ENCODE measurements at regions not wholly inside any gene's neighbourhood (a gene's known extent, or its start where the extent isn't known, plus 50 kb on each side); places are given as distances from the start of the nearest gene placed in this dataset.

DNA sequence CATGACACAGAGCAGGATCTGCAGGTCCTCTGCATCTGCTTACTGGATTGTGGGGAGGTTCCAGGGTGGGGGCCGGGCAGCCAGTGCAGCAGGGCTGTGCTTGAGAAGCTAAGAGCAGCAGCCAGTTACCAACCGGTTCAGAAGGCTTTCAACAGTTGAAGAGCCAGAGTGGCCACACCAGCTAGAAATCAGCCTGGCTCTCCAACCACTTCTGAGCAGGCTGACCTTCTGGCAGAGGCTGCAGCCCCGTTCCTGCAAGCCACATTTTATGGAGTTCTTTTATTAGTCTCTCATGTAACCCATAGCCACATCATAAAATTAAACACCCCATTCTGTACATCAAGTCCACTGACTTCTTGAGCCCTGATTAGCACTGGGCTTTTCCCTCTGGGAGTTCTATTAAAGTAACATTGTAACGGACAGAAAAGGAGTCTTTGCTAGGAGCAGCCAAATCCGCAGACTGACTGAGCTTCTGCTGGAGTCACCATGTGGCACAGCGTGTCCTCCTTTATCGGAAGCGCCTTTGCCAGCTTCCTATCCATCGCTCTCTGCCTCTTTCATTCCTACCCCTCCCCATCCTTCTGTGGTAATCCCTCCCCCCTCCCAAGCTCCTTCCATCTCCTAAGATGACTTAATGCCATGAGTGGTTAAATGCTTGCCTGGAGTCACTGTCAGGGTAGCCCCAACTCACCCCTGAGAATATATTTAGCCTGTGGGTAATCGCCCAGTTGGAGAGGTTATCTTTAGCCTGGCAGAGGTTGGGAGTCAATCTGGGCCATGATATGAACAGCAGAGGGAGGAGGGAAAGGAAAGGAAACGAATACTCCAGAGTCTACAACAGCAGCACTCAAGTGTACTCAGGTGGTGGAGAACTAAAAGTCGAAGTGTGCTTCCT, 138.5 kb upstream of the HES1 start:
- no peak for DNase-seq

DNA sequence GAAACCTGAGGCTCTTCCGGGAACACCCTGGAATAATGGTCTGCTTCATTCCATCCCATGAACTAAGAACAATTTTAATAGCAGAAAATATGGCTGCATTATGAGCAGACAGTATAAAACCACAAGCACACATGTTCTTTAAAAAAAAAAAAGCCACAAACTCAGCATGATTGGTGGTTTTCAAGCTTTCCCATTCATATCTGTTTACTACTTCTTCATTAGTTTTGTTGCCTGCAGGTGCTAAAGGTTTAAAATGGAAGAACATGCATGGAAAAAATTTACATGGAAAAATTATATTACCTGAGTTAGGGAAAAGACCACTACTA, 137.9 kb upstream of the HES1 start:
- no peak for DNase-seq

- DNase-seq, result no peak
Measured at GRCh38 chr3:193998628-193999195, 137.2 kb upstream of the HES1 start.

GRCh38 chr3:194000100-194000499, 135.8 kb upstream of the HES1 start:
- DNase-seq, result no peak

- no peak for DNase-seq
Measured at GRCh38 chr3:194000712-194001111, 135.2 kb upstream of the HES1 start.

DNA sequence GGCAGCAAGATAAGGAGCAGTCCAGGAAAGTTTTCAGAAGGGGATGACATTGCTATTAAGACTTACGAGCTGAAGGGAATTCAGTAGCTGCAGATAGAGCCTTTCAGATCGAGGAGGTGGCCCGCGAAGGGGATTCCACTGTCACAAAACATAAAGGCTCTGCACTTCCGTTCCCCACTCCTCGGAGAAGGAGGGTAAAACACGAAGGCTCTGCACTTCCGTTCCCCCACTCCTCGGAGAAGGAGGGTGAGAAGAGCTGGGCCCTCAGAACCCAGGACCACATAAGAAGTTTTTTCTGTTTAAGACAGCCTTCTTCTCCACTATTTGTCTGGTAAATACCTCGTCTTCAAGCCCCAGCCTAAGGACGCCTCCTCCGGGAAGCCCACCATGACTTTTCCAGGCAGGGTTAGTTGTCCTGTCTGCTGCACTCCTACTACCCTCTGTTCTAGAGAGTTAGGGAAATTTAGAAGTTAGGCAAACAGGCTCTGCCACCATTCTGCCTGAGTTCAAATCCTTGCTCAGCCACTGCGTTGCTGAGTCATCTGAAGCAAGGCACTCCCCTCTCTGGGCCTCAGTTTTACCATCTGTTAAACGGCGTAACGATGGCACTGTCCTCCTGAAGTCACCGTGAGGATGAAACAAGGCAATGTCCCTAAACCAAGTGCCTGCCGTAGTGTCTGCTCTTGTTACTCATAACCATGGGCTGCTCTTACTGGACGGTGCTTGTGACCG, 134.1 kb upstream of the HES1 start:
- no peak for DNase-seq

DNA sequence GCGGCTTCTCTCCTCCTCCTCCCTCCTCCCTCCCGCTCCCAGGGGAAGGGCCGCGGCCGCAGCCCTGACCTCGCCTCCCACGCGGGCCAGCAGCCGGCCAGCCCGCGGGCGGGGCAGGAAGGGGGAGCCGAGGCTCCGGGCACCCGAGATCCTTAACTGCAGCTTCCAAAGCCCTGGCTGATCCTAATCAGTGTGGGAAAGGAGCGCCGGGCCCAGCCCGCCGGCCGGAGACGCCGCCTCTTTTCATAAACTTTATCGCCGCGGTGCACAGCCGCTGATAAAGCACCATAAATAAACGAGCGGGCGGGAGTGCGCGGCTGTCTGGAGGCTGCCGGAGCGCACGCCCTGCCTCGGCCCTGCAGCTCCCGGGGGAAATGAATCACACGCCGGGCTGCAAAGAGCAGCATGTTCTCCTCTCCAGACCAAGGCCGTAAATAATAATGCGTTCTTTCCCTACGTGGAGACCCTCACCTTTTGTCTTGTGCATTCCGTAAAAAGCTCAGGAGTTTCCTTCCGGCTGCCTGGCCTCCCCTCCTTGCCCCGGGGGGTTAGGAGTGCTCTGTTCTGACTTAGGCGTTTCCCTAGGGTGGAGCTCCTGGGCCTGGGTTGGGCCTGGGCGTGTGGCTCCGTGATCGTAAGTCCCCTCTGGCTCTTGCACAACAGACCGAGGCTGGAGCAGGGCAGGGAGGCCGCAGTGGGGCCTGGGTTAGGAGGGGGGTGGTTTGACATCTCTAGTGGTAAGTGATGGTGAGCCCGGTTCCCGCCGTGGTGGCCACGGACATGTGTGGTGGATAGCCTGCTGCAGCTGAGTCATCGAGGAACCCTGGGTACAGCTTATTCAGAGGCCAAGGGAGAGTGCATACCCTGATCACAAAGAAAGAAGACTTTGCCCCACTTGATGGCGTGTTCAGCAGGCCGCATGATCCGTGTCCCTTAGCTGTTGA, 132.6 kb upstream of the HES1 start:
- DNase-seq, result no peak

DNA sequence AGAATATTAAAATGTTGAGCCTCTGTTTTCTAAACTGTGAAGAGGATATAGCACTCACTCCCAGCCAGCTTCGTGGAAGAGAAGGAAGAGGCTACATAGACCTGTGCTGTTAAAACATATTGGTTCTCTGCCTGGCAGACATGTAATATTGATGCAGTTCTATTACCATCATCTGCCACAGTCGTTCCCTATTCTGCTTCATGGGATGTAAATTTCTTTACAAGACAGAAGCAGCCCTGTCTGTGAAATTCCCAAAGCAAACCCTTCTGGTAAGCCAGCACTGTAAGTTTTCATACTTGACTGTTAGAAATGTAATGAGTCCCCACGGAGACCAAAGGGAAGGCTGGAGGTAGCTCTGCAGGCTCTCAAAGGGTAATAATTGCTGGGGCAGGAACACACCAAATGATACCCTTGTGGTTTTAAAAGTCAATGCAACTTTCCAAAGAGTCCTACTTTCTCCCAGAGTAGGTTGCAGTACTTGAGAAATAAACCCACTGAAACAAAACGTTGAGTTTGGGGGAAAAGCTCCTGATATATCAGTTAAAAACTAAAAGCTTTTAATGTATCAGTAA, 129.9 kb upstream of the HES1 start:
- DNase-seq, result no peak

DNA sequence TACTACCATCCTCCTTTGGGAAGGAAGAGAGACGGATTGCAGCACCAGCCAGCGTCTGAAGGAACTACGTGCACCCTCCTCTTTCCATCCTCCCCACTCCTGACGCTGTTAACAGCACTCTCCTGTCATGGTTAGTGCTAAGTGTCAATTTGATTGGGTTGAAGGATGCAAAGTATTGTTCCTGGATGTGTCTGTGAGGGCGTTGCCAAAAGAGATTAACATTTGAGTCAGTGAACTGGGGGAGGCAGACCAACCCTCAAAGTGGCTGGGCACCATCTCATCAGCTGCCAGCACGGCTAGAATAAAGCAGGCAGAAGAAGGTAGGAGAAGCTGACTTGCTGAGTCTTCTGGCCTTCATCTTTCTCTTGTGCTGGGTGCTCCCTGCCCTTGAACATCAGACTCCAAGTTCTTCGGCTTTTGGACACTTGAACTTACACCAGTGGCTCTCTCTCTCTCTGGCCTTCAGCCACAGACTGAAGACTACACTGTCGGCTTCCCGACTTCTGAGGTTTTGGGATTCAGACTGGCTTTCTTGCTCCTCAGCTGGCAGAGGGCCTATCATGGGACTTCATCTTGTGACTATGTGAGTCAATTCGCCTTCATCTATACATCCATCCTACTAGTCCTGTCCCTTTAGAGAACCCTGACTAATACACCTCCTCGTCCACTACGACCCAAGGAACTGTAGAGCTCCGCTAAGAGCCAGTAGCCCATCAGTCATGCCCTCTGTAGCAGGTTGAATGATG, 128.2 kb upstream of the HES1 start:
- DNase-seq, result no peak

DNA sequence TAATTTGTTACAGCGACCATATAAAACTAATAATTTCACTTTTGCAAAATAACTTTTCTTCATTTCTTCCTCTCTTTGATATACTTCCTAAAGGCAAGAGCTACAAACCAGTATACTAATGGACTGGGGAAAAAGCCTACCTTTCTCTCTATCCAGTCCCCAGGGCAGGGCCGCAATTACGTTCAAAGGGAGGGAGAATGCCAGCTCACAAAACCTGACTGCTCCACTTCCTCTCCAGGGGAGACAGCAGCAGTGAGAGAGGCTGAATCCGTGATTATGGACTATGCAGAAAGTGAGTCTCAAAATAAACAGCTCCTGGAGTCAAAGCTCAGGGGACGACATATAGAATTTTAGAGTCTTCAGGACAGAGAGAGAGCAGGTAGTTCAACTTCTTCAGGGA, 126.9 kb upstream of the HES1 start:
- no peak for DNase-seq

- no peak for DNase-seq
Measured at GRCh38 chr3:194009892-194010533, 125.9 kb upstream of the HES1 start.

DNA sequence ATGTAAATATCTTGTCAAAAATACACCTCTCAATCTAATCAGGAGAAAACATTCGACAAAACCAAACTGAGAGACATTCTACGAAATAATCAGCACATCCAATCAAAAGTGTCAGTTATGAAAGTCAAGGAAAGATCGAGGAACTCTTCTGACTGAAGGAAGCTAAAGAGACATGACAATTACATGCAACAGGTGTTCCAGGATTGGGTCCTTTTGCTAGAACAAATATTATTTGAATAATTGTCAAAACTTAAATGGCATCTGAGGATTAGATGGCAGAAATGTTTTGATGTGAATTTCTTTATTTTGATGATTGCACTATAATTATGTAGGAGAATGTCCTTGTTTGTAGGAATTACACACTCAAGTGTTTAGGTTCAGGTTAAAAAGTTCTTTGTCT, 124.1 kb upstream of the HES1 start:
- DNase-seq, result no peak

GRCh38 chr3:194013928-194014327, 122.0 kb upstream of the HES1 start:
- no peak for DNase-seq

- DNase-seq, result no peak
Measured at GRCh38 chr3:194014756-194015155, 121.2 kb upstream of the HES1 start.

DNA sequence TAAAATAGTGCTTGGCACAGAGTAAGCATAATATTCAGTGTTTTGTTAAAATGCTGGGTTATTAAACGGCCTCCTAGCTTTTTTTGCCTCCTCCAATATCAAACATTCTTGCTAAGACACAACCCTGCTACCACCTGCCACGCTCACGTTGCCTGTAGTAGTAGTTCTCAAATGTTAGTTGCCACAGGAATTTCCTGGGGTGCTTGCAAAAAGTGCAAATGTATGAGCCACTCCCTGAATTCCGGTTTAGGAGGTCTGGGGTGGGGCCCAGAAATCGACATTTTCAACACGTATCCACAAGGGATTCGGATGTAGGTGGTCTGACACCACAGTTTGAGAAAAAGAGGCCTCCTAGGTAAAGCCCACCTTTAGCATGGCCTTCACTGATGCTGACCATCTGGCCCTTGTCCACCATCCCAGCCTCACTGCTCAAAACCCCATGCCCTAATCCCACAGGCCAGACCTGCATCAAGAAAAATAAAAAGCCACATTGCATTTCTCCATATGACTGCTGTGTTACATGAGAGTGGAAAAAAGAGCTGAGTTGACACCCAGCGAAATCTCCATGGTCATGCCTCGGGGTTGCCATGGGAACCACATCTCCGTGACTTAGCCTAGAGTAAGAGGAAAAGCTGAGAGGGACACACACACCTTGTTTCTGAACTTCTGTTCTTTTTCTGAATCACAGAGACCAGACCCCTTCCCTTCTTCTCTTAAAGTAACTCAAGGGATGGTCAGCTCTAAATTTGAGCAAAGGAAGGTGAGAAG, 116.4 kb upstream of the HES1 start:
- DNase-seq, result no peak

DNA sequence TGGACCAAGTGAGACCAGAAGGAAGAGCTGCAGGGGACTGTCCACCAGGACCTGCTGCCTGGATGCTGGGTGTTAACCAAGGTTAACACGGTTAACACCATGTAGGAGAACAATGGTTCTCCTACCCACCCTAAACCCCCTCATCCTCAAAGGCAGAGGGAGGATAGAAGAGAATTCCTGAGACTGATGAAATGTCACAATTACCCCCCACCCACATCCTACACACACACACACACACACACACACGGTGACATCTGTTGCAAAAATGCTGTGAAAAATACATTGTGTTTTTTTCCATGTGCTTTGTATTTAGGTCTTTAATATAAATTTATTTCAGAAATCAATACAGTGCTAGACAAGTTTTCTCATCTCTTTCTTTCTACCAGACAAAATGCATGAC, 113.9 kb upstream of the HES1 start:
- no peak for DNase-seq

- DNase-seq, result no peak
Measured at GRCh38 chr3:194022816-194023215, 113.1 kb upstream of the HES1 start.

DNA sequence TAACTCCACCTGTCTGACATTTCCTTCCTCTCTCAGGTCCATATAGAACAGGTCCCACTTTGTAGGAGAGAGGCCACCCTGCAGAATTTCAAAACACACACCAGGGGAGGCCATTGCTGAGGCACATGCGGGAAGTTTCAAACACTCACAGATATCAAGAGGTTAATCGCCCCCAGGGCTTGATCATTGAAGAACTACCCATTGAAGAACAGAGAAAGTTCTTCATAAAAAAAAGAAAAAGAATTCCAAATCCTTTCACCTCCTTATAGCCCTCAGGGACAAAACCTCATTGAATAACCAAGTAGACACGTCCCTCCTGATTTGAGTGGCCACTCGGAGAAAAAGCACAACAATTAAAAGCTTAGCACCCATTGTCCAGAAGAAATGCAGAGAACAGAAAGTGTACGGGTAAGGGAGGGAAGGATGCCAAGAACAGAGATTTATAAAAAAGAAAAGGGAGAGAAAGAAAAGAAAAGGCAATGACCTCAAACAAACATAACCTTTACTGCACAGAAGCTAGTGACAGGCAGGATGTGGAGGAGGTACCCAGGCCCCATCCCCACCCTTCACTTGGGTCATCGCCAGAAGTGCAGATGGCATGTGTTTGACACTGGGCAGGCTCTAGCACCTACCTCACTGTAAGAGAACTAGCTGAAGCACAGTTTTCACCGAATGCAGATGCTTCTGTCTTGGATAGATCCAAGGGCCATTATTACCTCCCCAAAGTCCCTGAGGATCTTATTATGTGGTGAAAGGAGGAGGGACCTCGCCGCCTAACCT, 112.3 kb upstream of the HES1 start:
- DNase-seq, result no peak

DNA sequence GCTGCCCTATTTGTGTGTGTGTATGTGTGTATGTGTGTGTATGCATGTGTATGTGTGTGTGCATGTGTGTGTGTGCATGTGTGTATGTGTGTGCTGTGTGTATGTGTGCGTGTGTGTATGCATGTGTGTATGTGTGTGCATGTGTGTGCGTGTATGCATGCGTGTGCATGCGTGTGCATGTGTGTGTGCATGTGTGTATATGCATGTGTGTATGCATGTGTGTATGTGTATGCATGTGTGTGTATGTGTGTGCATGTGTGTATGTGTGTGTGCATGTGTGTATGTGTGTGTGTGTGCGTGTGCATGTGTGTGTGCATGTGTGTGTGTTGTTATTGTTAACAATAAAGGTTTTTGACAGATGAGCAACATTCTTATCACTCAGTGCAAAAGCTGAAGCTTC, 110.8 kb upstream of the HES1 start:
- no peak for DNase-seq

- no peak for DNase-seq
Measured at GRCh38 chr3:194025951-194026350, 110.0 kb upstream of the HES1 start.

Data from NCI-H1417 treated with DMSO at 0.1 percent for 48 hours (cell line).